ENCODE measurements at regions not wholly inside any gene's neighbourhood (a gene's known extent, or its start where the extent isn't known, plus 50 kb on each side); places are given as distances from the start of the nearest gene placed in this dataset.
"Not testable (repeated sequence)": the region's sequence is repeated elsewhere in the genome, so short reads cannot be mapped to it uniquely, and the experiment has no call there.

DNA sequence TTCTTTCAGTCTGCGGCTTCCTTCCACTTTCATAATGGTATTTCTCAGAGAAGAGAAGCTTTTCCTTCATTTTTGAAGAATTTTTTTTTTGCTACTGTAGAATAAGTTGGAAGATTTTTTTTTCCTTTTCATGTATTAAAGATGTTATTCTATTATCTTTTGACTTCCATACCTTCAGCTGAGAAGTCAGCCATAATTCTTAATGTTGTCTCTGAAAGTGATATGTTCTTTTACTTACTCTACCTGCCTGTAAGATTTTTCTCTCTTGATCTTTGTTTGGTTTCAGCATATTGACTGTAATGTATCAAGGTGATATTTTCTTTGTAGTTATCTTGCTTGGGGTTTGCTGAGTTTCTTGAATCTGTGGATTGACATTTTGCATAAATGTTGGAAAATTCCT, 143.5 kb upstream of the TOX3 start:
- no peak for DNase-seq
- in situ Hi-C loops (cut with MboI; ENCODE audit: low pct_unique_long_range_greater_than_20kb, low sequenced_read_pairs) = no loop called here

DNA sequence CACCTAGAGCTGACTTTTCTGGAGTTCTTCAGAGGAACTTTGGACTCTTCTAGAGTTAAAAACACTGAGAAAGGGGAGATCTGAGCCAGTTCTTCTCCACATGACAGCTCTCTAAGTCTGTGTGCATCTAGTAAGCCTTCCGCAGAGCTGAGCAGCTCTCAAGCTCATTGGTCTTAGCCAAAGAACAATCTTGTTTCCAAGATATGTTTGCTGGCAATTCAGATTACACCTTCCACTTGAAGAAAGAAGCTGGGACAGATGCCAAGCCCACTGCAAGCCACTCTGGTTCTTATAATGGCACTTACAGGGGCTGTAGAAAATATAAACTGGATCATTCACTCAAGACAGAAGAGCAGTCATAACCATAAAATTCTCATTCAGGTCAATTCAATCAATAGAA, 134.1 kb upstream of the TOX3 start:
- in situ Hi-C loops (cut with MboI; ENCODE audit: low pct_unique_long_range_greater_than_20kb, low sequenced_read_pairs) = no loop called here
- no peak for DNase-seq

DNA sequence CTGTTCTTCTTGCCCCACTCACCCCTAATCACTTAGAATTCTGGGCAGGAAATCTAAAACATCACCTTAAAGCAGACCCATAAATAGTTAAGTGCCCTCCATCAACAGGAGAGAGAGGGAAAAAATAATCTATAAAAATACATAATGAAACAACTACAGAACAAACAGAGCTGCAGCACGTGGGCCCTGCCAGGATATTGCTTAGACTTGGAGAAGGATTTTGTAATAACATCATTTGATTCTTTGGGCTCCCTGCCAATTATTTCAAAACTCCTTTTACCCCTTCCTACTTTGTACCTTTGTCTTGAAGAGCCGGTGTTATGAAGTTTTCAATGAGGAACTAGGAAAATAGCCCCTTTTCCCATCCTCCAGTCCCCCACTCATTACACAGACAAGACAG, 130.6 kb upstream of the TOX3 start:
- DNase-seq = no peak
- in situ Hi-C loops (cut with MboI; ENCODE audit: low pct_unique_long_range_greater_than_20kb, low sequenced_read_pairs) = no loop called here

DNA sequence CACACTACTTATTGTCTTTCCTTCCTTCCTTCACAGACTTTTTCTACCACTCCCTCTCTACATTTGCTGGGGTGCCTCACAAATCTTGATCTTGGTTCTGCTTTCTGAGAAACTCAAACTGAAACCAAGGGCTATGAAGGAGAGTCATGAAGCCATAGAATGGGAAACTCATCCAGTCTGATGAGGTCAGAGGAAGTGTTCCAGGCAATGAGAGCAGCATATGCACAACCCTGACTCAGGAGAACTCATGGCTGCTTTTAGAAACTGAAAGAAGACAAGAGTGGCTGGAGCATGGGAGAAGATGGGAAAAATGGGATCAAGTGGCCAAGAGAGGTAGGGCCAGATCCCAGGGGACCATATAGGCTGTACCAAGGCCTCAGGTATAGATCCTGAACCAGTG, 130.0 kb upstream of the TOX3 start:
- DNase-seq = no peak
- in situ Hi-C loops (cut with MboI; ENCODE audit: low pct_unique_long_range_greater_than_20kb, low sequenced_read_pairs) = no loop called here

DNA sequence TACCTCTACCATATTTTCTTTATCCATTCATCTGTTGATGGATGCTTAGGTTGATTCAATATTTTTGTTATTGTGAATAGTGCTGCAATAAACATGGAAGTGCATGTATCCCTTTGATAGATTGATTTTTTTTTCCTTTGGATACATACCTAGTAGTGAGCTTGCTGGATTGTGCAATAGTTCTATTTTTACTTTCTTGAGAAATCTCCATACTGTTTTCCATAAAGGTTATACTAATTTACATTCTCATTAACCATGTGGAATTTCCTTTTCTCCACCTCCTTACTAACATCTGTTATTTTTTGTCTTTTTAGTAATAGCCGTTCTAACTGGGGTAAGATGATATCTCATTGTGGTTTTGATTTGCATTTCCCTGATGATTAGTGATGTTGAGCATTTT, 124.6 kb upstream of the TOX3 start:
- DNase-seq = no peak
- in situ Hi-C loops (cut with MboI; ENCODE audit: low pct_unique_long_range_greater_than_20kb, low sequenced_read_pairs) = no loop called here

DNA sequence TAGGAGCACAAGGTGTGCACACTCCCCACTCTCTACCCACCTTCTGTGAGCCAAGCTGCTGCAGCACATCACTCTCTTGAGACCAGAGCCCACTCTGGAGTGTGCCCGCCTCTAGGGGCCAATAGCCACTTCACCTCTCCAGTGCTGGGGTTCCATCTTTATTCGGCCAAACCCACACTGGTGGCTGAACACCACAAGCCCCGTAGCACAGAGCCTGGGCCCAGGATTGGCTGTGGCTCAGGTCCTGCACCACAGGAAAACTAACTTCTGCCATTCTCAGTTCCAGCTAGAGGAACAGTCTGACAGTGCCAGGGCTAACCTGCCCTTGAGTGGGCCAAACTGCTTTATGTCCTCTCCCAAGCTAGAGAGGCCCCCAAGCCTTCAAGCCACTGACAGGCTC, 111.0 kb upstream of the TOX3 start:
- in situ Hi-C loops (cut with MboI; ENCODE audit: low pct_unique_long_range_greater_than_20kb, low sequenced_read_pairs) = no loop called here
- DNase-seq = no peak

DNA sequence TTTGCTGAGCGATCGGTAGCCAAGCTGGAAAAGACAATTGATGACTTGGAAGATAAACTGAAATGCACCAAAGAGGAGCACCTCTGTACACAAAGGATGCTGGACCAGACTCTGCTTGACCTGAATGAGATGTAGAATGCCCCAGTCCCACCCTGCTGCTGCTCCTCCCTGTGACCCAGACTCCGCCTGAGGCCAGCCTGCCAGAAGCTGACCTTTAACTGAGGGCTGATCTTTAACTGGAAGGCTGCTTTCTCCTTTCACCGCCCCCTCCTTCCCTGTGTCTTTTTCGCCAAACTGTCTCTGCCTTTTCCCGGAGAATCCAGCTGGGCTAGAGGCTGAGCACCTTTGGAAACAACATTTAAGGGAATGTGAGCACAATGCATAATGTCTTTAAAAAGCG, 109.0 kb upstream of the TOX3 start:
- DNase-seq; in situ Hi-C loops (cut with MboI; ENCODE audit: low pct_unique_long_range_greater_than_20kb, low sequenced_read_pairs): not testable (repeated sequence)

DNA sequence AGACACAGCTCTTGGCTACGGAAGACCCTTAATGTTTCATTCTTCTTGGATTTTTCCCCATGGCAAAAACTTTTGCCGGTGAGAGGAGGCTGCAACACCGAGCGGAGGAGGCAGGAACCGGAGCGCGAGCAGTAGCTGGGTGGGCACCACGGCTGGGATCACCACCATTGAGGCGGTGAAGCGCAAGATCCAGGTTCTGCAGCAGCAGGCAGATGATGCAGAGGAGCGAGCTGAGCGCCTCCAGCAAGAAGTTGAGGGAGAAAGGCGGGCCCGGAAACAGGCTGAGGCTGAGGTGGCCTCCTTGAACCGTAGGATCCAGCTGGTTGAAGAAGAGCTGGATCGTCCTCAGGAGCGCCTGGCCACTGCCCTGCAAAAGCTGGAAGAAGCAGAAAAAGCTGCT, 108.2 kb upstream of the TOX3 start:
- DNase-seq; in situ Hi-C loops (cut with MboI; ENCODE audit: low pct_unique_long_range_greater_than_20kb, low sequenced_read_pairs): not testable (repeated sequence)

DNA sequence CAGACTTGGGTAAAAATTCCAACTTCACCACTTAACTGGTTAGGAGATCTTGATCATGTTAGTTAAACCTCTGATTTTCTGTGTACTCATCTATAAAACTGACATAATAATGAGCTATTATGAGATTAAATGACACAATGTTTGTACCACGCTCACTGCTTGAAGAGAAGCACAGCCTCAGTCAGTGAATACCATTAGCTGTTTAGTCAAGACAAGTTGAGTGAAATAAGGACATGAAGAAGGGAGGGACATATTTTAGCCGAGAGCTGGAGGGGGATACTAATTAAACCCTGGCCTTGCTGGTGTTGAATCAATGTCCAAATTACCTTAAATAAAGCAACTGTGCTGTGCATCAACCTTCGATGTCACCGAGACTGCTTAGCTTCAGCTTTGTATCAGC, 105.1 kb upstream of the TOX3 start:
- in situ Hi-C loops (cut with MboI; ENCODE audit: low pct_unique_long_range_greater_than_20kb, low sequenced_read_pairs) = no loop called here
- no peak for DNase-seq

DNA sequence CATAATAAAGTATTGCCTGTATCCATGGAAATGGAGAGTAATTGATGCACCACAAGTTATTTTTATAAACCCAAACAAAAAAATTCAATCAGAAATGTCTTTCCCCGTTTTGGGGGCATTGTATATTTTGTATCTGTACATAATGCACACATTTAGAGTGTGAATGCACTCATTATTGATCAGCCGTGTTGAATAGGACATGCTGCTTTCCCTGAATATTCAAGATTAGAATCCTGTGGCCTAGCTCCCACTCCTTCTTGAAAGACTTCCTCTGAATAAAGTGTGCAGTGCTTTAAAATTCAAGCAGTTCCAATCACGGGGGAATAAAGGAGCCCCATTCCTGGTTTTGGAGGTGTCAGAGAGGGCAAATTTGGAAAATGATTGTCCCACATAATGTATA, 103.8 kb upstream of the TOX3 start:
- in situ Hi-C loops (cut with MboI; ENCODE audit: low pct_unique_long_range_greater_than_20kb, low sequenced_read_pairs) = no loop called here
- DNase-seq = no peak

DNA sequence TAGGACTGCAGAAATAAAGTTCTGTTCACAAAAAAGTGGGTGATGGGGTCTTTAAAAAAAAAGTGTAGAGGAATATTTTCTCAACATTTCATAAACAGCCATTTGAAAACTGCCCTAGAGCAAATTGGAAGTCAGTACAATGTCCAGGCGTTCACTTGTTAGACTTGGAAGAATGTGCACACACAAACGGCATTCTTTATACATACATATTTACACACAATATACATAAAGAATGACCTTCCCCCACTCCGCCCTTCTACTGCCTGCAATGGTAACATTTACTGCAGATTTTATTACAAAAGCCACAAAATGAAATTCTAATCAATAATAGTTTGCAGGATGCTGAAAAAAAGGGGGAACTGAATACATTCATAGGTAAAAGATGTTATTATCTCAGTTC, 103.4 kb upstream of the TOX3 start:
- DNase-seq = no peak
- in situ Hi-C loops (cut with MboI; ENCODE audit: low pct_unique_long_range_greater_than_20kb, low sequenced_read_pairs) = no loop called here

DNA sequence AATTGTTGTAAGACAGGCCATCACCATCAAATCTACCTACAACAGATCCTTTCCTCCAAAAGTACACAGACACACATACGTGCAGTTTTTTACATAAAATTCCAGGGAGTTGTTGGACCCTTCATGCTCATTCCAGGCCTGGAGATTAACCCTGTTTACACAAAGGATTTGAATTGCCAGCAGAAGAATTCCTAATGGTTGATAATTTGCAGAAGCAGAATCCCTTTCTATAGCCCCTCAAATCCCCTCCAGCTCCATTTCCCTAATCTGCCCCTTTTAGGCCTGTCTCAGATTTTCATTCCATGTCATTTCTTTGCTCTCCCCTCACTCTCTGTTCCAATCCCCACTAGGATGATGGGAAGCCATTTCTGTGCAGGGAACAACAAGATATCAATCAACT, 102.9 kb upstream of the TOX3 start:
- no peak for DNase-seq
- in situ Hi-C loops (cut with MboI; ENCODE audit: low pct_unique_long_range_greater_than_20kb, low sequenced_read_pairs) = no loop called here

DNA sequence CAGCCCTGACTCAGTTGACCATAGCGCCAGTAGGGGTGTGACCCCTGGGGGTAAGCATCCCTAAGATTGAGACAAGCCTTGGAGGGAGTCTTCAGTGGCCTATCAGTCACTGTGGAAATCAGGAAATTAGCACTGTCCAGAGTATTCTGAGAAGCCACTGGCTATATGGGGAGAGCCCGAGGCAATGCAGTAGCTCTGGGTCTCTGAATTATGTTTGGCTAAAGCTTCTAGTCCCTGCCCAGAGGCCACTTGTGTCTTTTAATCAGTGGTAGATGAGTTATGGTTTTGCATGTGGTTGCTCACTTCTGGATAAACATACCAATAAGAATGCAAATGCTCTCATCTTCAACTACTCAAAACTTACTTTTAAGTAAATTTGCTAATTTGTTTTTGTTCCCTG, 100.6 kb upstream of the TOX3 start:
- in situ Hi-C loops (cut with MboI; ENCODE audit: low pct_unique_long_range_greater_than_20kb, low sequenced_read_pairs) = no loop called here

DNA sequence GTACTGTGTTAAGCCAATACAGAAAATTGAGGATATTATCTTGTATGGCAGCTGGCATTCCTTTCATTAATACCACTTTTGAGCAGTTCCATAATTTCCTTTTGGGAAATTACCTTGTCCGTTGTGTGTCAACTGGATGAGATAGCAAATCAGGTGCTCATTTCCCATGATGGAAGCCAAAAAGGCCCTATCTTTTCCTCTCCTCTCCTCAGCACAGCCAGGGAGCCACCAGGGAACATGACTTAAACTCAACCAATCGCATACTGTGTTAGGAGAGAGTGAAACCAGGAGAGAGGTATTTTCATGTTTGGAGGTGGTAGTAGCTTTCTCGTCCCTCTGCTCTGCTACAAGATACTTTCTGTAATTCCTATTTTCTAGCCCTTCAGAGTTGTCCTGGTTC, 96.1 kb upstream of the TOX3 start:
- in situ Hi-C loops (cut with MboI; ENCODE audit: low pct_unique_long_range_greater_than_20kb, low sequenced_read_pairs) = no loop called here
- DNase-seq = no peak

More for the DNA sequence above, 100.6 kb upstream of the TOX3 start:
- no peak for DNase-seq

DNA sequence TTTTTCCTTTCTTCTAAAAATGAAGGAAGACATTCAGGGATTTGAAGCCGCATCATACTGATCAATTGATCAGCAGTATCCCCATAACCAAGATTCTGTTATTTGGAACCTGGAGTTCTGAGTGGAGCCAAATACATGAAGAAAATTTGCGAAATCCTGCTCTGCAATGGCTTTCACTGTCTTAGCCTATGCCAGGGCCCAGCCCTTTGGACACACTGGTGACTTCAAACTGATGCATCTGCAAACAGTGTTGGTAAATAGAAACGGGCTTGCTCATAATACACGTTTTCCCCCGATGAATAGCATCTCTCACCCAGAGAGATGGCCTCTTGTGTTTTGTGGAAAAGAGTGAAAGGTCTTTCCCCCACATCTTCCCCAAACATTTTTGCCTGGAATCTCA, 87.6 kb upstream of the TOX3 start:
- no peak for DNase-seq
- in situ Hi-C loops (cut with MboI; ENCODE audit: low pct_unique_long_range_greater_than_20kb, low sequenced_read_pairs) = no loop called here

DNA sequence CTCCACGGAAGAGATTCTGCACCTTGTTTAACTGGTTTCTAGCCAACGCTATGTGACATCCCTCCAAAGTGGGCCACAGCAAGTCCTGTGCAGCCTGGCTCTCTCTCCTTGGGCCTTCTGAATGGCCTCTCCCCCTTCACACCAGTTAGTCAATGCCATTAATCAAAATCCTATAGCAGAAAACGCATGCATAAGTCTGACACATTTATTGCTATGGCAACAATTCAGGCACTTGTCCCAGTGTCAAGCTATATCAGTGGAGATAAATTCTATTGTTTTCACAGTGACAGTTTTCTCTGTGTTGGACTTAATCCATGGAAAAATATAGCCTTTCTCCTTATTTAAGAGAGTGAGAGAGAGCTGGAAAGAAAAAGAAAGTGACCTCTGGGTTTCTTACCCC, 87.2 kb upstream of the TOX3 start:
- in situ Hi-C loops (cut with MboI; ENCODE audit: low pct_unique_long_range_greater_than_20kb, low sequenced_read_pairs) = no loop called here
- DNase-seq = no peak

DNA sequence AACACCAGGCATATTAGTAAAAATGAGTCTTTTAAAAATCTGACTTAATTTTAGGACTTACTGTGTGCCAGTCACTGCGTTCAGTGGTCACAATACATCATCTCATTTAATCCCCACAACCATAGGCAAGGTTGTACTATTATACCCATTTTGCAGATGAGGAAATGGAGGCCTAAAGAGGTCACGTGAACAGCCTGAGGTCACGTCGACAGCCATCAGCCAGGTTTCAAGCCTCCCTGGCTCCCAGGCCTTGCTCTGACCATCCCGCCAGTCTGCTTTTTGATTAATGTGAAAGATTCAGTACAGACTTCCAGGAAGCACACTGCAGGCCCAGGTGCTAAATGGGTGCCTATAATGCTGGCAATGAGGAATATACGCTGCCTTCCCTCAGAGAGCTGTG, 86.3 kb upstream of the TOX3 start:
- in situ Hi-C loops (cut with MboI; ENCODE audit: low pct_unique_long_range_greater_than_20kb, low sequenced_read_pairs) = no loop called here

DNA sequence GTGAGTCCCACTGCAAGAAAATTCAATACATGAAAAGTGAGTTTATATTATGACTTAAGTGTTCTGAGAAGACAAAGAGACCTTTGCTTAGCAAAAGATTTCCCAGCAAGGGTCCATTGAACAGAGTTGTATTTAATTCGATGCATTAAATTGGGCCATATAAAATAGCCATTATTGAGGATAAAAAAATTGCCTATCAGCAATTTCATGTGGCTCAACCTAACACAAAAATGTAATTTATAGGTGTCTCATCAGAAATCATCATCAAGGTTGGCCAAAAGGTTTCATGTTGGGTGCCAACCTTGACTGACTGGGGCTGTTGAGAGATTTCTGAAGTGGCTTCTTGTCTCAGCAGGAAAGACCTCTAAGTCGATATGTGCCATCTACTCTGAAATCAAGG, 84.8 kb upstream of the TOX3 start:
- DNase-seq = no peak
- in situ Hi-C loops (cut with MboI; ENCODE audit: low pct_unique_long_range_greater_than_20kb, low sequenced_read_pairs) = no loop called here

More for the DNA sequence above, 86.3 kb upstream of the TOX3 start:
- no peak for DNase-seq

DNA sequence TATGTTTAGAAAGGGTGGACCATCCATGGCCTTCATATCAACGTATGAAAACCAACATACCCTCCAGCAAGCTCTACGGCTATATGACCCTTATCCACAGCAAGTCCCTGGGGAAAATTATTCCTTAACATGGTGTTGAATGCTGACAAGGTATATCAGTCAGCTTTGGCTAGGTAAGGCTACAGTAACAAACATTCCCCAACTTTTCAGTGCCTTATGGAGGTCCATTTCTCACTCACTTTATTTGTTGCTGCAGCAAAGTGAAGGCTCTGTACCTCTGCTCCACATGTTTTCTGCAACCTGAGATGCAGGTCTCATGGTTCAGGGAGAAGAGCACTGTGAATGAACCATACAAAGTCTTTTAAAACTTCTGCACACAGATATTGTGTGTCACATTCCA, 83.8 kb upstream of the TOX3 start:
- no peak for DNase-seq
- in situ Hi-C loops (cut with MboI; ENCODE audit: low pct_unique_long_range_greater_than_20kb, low sequenced_read_pairs) = no loop called here

DNA sequence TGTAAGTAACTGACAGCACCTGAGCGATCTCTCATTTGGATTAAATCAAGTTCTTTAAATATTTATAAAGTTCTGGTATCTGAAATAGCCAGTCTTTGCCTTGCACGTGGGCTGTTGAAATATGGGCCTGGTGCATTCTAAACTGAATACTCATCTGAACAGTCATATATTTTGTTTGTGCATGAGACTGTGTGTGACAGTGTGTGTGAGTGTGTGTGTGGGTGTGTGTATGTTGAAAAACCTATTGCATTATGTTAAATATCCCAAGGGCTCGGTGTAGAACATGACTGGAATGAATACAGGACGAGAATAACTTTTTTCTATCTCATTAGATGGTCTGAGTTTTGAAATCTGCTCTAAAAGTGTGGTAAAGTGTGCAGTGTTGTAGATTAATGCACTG, 82.4 kb upstream of the TOX3 start:
- in situ Hi-C loops (cut with MboI; ENCODE audit: low pct_unique_long_range_greater_than_20kb, low sequenced_read_pairs) = no loop called here
- no peak for DNase-seq

DNA sequence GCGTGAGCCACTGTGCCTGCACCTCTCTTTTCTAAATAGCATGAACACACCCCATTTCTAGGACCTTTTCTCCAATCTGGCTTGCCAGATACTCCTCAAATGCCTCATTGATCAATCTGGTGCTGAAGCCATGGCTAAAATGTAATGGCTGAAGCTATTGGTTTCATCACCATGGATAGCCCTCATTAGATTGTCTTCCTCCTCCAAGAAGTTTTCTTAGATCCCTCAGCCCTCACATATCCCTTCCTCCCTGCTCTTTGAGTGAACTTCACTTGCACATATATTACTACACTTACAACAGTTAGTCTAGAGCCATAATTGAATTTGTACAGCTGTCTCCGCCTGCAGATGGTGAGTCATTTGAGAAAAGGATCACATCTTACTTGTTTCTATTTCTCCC, 77.9 kb upstream of the TOX3 start:
- in situ Hi-C loops (cut with MboI; ENCODE audit: low pct_unique_long_range_greater_than_20kb, low sequenced_read_pairs) = no loop called here
- DNase-seq = no peak

DNA sequence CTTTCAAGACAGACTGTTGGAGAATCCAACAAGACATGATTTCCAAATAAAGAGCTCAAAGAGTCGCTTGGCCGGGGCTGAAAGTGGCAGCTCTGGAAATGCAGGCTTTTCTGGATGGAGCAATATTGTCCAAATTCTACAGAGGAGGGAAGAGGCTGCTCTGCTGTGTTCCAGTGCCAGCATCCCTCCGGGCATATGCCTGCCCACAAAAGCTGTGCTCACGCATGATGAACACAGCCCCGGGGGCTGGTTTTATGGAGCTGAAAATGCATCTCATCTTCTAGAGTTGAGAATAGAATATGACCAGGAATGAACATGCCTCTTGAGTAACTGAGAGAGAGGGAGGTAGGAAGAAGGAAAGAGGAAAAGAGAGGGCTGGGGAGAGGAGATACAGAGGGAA, 74.7 kb upstream of the TOX3 start:
- in situ Hi-C loops (cut with MboI; ENCODE audit: low pct_unique_long_range_greater_than_20kb, low sequenced_read_pairs) = no loop called here
- no peak for DNase-seq
